ENCODE measurements at regions not wholly inside any gene's neighbourhood (a gene's known extent, or its start where the extent isn't known, plus 50 kb on each side); places are given as distances from the start of the nearest gene placed in this dataset.

GRCh38 chrX:80246271-80246670 lies 174.0 kb upstream of the TENT5D start:
- TF ChIP-seq POLR2A (IDR thresholded peaks at IDR 0.05) (no peak), CTCF (IDR thresholded peaks at IDR 0.05) (no peak)
- intact Hi-C loops (cut with DNase I) = no loop called here
- ATAC-seq (no peak), DNase-seq (no peak)
- Histone ChIP-seq H3K27ac (no peak overlapping the region), H3K36me3 (replicated peaks in 1 of 2; ENCODE audit: insufficient read depth in 1 of 2, low read depth in 2 of 2) (no peaks in the 10 kb centered on the region), H3K9me3 (no peaks in the 10 kb centered on the region), H3K4me3 (no peak overlapping the region), H3K4me1 (no peaks in the 10 kb centered on the region), H3K27me3 (no peaks in the 10 kb centered on the region)
- 24 to 58% methylated on average over 2 of the region's 2 CpGs for WGBS, 2 donors

- no peaks in the 10 kb centered on the region for H3K4me1 ChIP-seq
- H3K9me3 ChIP-seq = no peaks in the 10 kb centered on the region
- ATAC-seq = no peak
- H3K27me3 ChIP-seq = no peaks in the 10 kb centered on the region
- DNase-seq = no peak
- H3K27ac ChIP-seq = peak overlapping the region in 2 of 4 donors; percentile 6 to 39
- H3K36me3 ChIP-seq (replicated peaks in 1 of 2; ENCODE audit: insufficient read depth in 1 of 2, low read depth in 2 of 2) = no peaks in the 10 kb centered on the region
- H3K4me3 ChIP-seq = no peak overlapping the region
- 81 to 87% methylated on average over 4 of the region's 4 CpGs for WGBS, 2 donors
- TF ChIP-seq POLR2A (IDR thresholded peaks at IDR 0.05) (no peak), CTCF (IDR thresholded peaks at IDR 0.05) (no peak)
- intact Hi-C loops (cut with DNase I) = no loop called here
Observed at GRCh38 chrX:80266287-80266686, 154.0 kb upstream of the TENT5D start.

GRCh38 chrX:80266979-80267378 lies 153.3 kb upstream of the TENT5D start:
- TF ChIP-seq POLR2A (IDR thresholded peaks at IDR 0.05) (no peak), CTCF (IDR thresholded peaks at IDR 0.05) (no peak)
- Histone ChIP-seq H3K9me3 (no peaks in the 10 kb centered on the region), H3K4me1 (no peaks in the 10 kb centered on the region), H3K27ac (peak overlapping the region in 2 of 4 donors; percentile 6 to 39), H3K27me3 (no peaks in the 10 kb centered on the region), H3K4me3 (no peak overlapping the region), H3K36me3 (replicated peaks in 1 of 2; ENCODE audit: insufficient read depth in 1 of 2, low read depth in 2 of 2) (no peaks in the 10 kb centered on the region)
- DNase-seq = peak in 1 of 4 donors; percentile 12
- intact Hi-C loops (cut with DNase I) = no loop called here
- peak; percentile 65 for ATAC-seq

GRCh38 chrX:80267790-80268189 lies 152.5 kb upstream of the TENT5D start:
- Histone ChIP-seq H3K27me3 (no peaks in the 10 kb centered on the region), H3K36me3 (replicated peaks in 1 of 2; ENCODE audit: insufficient read depth in 1 of 2, low read depth in 2 of 2) (no peaks in the 10 kb centered on the region), H3K4me3 (no peak overlapping the region), H3K4me1 (no peaks in the 10 kb centered on the region), H3K9me3 (no peaks in the 10 kb centered on the region), H3K27ac (peak overlapping the region in 2 of 4 donors; percentile 30 to 39)
- ATAC-seq = no peak
- intact Hi-C loops (cut with DNase I) = no loop called here
- DNase-seq = no peak
- no peak for TF ChIP-seq POLR2A (IDR thresholded peaks at IDR 0.05)
- no peak for TF ChIP-seq CTCF (IDR thresholded peaks at IDR 0.05)
- WGBS, 2 donors = 47 to 56% methylated on average over 1 of the region's 1 CpG

- DNase-seq (no peak), ATAC-seq (no peak)
- H3K4me1 ChIP-seq = no peaks in the 10 kb centered on the region
- TF ChIP-seq POLR2A (IDR thresholded peaks at IDR 0.05) (no peak), CTCF (IDR thresholded peaks at IDR 0.05) (peak in 2 of 7 experiments; percentile 5 to 23)
- no peaks in the 10 kb centered on the region for H3K9me3 ChIP-seq
- H3K27me3 ChIP-seq = no peaks in the 10 kb centered on the region
- H3K4me3 ChIP-seq = no peak overlapping the region
- intact Hi-C loops (cut with DNase I) = no loop called here
- H3K36me3 ChIP-seq (replicated peaks in 1 of 2; ENCODE audit: insufficient read depth in 1 of 2, low read depth in 2 of 2) = no peaks in the 10 kb centered on the region
- no peak overlapping the region for H3K27ac ChIP-seq
- 66 to 74% methylated on average over 2 of the region's 2 CpGs for WGBS, 2 donors
Observed at GRCh38 chrX:80282535-80282934, 137.7 kb upstream of the TENT5D start.
